Sigmoid colon (tissue), 4 donors: ENCODE measurements at regions not wholly inside any gene's neighbourhood (a gene's known extent, or its start where the extent isn't known, plus 50 kb on each side); places are given as distances from the start of the nearest gene placed in this dataset.

Experiments used
- CTCF ChIP-seq, 4 experiments: fragments of 450-650 bp in 3 of 4; fragments of 200-600 bp in 1 of 4; IDR thresholded peaks; one replicate each; pipeline ENCODE4 v1.5.1; 2016 to 2019; ENCODE audit warnings: antibody characterized with exemption in 4 of 4, mild to moderate bottlenecking in 3 of 4, moderate library complexity in 2 of 4
- POLR2AphosphoS5 ChIP-seq, 4 donors: sonication (generic); formaldehyde crosslinking; IDR thresholded peaks; one replicate each; pipeline ENCODE4 v1.6.1; 2017; ENCODE audit warnings: antibody characterized with exemption in 4 of 4

- no peak for TF ChIP-seq CTCF (IDR thresholded peaks at IDR 0.05)
- TF ChIP-seq POLR2AphosphoS5 (IDR thresholded peaks at IDR 0.05) = no peak
Observed at GRCh38 chr4:45072981-45073380, 346.6 kb upstream of the GNPDA2 start.
